Lung (tissue), 11 donors: ENCODE measurements at regions not wholly inside any gene's neighbourhood (a gene's known extent, or its start where the extent isn't known, plus 50 kb on each side); places are given as distances from the start of the nearest gene placed in this dataset.

Experiments
- ATAC-seq: fragments of 200-7000 bp; cut with Tn5 transposase; one replicate; pipeline ENCODE4 v1.9.1; 2020; ENCODE audit warnings: moderate number of reproducible peaks; ENCODE audit not compliant: insufficient read depth, low FRiP score
- DNase-seq, 3 donors: peaks; one replicate each; pipeline ENCODE4 v3.0.0-alpha.2; 2013 to 2017
- H3K27ac ChIP-seq, 2 donors: one replicate each; pipeline ENCODE4 v1.5.1; 2013; ENCODE audit warnings: mild to moderate bottlenecking in 2 of 2, moderate library complexity in 2 of 2, control low read depth in 1 of 2, inconsistent platforms in 1 of 2, low read depth in 1 of 2, low read length in 1 of 2
- H3K27me3 ChIP-seq, 3 donors: one replicate each; pipeline ENCODE4 v1.5.1; 2013; ENCODE audit warnings: low read length in 2 of 3; ENCODE audit not compliant: control insufficient read depth in 3 of 3, insufficient read depth in 3 of 3
- H3K36me3 ChIP-seq, 4 donors: one replicate each; pipeline ENCODE4 v1.5.1; 2013; ENCODE audit warnings: low read length in 4 of 4, mild to moderate bottlenecking in 1 of 4, moderate library complexity in 1 of 4; ENCODE audit not compliant: control insufficient read depth in 4 of 4, insufficient read depth in 4 of 4
- H3K4me1 ChIP-seq, 5 donors: one replicate each; pipeline ENCODE4 v1.5.1; 2013; ENCODE audit warnings: low read length in 5 of 5, mild to moderate bottlenecking in 2 of 5, moderate library complexity in 1 of 5; ENCODE audit not compliant: control insufficient read depth in 5 of 5, insufficient read depth in 5 of 5
- H3K4me3 ChIP-seq: one replicate; pipeline ENCODE4 v1.5.1; 2013; ENCODE audit warnings: mild to moderate bottlenecking, control low read depth, moderate library complexity
- H3K9ac ChIP-seq, 2 donors: one replicate each; pipeline ENCODE4 v1.5.1; 2013; ENCODE audit warnings: low read length in 2 of 2, control low read depth in 1 of 2; ENCODE audit not compliant: insufficient read depth in 1 of 2
- H3K9me3 ChIP-seq, 4 donors: one replicate each; pipeline ENCODE4 v1.5.1; 2013; ENCODE audit warnings: low read length in 3 of 4, mild to moderate bottlenecking in 1 of 4, moderate library complexity in 1 of 4; ENCODE audit not compliant: control insufficient read depth in 4 of 4, insufficient read depth in 3 of 4
- WGBS, 2 donors: extraction: QIAGEN DNeasy Blood & Tissue Kit; methylation state at CpG; one replicate each; pipeline ENCODE4 v1.1.7; 2013; 5-methylcytosine and 5-hydroxymethylcytosine counted together
- TF ChIP-seq, protein P1 (sequence below): IDR thresholded peaks from 2 replicates; pipeline ENCODE4 v1.5.1; 2012; ENCODE audit warnings: mild to moderate bottlenecking; ENCODE audit errors: control extremely low read depth, extremely low read depth
- donor health status: control.
- donor health status: control.
- donor health status: Bipolar disorder and iron deficiency.
- donor health status: healthy.
- donor health status: DM: yes; HTN: yes; CAD: no.

DNA sequence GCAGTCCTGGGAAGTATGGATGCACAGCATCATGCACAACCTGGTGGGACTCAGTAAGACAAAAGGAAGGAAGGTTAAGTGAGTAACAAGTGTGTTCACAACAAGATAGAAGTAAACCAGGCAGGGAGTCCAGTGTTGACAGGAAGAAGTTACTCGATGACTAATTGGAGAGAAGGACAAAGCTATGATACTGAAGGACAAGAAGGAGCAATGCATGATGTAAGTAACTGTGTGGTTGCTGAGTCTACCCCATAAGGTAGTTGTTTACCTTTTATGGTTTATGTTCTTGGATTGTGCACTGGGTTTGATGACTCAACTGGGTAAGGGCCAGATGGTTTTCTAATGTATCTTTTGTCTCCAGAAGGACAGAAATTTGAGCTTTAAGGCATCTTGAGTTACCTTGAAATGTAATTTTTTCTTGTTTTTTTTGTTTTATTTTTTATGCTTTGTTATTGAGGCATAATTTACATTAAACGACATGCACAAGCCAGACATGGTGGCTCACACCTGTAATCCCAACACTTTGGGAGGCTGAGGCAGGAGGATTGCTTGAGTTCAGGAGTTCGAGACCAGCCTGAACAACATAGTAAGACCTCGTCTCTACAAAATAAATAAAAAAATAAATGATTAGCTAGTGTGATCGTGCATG is 89.2 kb upstream of the CAST start:
- H3K9me3 ChIP-seq, result no peaks in the 10 kb centered on the region
- H3K4me3 ChIP-seq, result no peak overlapping the region
- no peak for DNase-seq
- H3K9ac ChIP-seq, result no peak overlapping the region
- WGBS, 2 donors, result 85 to 96% methylated on average over 5 of the region's 5 CpGs
- H3K36me3 ChIP-seq, result no peaks in the 10 kb centered on the region
- TF ChIP-seq, protein P1, sequence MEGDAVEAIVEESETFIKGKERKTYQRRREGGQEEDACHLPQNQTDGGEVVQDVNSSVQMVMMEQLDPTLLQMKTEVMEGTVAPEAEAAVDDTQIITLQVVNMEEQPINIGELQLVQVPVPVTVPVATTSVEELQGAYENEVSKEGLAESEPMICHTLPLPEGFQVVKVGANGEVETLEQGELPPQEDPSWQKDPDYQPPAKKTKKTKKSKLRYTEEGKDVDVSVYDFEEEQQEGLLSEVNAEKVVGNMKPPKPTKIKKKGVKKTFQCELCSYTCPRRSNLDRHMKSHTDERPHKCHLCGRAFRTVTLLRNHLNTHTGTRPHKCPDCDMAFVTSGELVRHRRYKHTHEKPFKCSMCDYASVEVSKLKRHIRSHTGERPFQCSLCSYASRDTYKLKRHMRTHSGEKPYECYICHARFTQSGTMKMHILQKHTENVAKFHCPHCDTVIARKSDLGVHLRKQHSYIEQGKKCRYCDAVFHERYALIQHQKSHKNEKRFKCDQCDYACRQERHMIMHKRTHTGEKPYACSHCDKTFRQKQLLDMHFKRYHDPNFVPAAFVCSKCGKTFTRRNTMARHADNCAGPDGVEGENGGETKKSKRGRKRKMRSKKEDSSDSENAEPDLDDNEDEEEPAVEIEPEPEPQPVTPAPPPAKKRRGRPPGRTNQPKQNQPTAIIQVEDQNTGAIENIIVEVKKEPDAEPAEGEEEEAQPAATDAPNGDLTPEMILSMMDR, result no peak
- no peaks in the 10 kb centered on the region for H3K4me1 ChIP-seq
- no peak overlapping the region for H3K27ac ChIP-seq
- no peaks in the 10 kb centered on the region for H3K27me3 ChIP-seq
- no peak for ATAC-seq

DNA sequence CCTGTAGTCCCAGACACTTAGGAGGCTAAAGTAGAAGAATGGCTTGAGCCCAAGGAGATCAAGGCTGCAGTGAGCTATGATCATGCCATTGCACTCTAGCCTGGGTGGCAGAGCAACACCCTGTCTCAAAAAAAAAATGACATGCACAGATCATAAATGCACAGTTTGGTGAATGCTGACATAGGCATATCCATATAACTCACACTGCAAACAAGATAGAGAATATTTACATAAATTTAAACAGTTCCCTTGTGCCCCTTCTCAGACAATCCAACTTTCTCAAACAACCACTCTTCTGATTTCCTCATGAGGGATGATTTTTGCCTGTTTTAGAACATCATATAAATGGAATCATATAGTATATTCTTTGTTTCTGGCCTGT is 88.7 kb upstream of the CAST start:
- H3K9me3 ChIP-seq, result no peaks in the 10 kb centered on the region
- H3K27ac ChIP-seq, result no peak overlapping the region
- no peak overlapping the region for H3K9ac ChIP-seq
- no peaks in the 10 kb centered on the region for H3K4me1 ChIP-seq
- no peaks in the 10 kb centered on the region for H3K36me3 ChIP-seq
- H3K4me3 ChIP-seq, result no peak overlapping the region
- DNase-seq (no peak), ATAC-seq (no peak)
- H3K27me3 ChIP-seq, result no peaks in the 10 kb centered on the region
- TF ChIP-seq, protein P1, result no peak

DNA sequence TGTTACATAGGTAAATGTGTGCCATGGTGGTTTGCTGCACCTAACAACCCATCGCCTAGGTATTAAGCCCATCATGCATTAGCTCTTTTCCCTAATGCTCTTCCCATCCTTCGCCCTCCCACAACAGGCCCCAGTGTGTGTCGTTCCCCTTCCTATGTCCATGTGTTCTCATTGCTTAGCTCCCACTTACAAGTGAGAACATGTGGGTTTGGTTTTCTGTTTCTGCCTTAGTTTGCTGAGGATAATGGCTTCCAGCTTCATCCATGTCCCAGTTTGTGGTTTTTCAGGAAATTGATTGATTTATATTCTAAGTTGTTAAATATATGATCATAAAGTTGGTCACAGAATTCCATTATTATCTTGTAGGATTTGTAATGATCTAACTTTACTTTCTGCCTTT is 85.3 kb upstream of the CAST start:
- H3K36me3 ChIP-seq, result no peaks in the 10 kb centered on the region
- H3K9me3 ChIP-seq, result no peaks in the 10 kb centered on the region
- H3K27ac ChIP-seq, result no peak overlapping the region
- DNase-seq (no peak), ATAC-seq (no peak)
- 96 to 98% methylated on average over 3 of the region's 3 CpGs for WGBS, 2 donors
- no peak overlapping the region for H3K4me3 ChIP-seq
- no peak overlapping the region for H3K9ac ChIP-seq
- peaks cover 0 to 1% (median 0%) of the 10 kb centered on the region in 5 donors for H3K4me1 ChIP-seq
- TF ChIP-seq, protein P1, result no peak
- H3K27me3 ChIP-seq, result no peaks in the 10 kb centered on the region

DNA sequence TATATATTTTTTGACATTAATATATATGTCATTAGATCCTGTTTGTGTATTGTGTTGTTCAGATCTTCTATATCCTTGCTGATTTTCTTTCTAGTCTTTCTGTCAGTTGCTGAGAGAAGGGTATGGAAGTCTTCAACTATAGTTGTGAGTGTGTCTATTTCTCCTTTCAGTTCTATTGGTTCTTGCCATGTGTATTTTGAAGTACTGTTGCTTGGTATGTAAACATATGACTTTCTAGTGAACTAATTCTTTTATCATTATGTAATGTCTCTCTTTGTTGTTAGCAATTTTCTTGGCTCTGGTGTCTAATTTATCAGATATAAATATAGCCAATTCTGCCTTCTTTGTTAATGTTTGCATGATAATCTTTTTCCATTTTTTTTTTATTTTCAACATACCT is 84.3 kb upstream of the CAST start:
- Histone ChIP-seq H3K27me3 (no peaks in the 10 kb centered on the region), H3K27ac (no peak overlapping the region), H3K4me3 (no peak overlapping the region), H3K9me3 (no peaks in the 10 kb centered on the region), H3K9ac (no peak overlapping the region), H3K4me1 (peaks cover 0 to 4% (median 0%) of the 10 kb centered on the region in 5 donors), H3K36me3 (no peaks in the 10 kb centered on the region)
- TF ChIP-seq, protein P1, result no peak
- DNase-seq (peak in 1 of 3 donors; percentile 6), ATAC-seq (no peak)
